Neural progenitor cell (in vitro differentiated cells): ENCODE measurements at regions not wholly inside any gene's neighbourhood (a gene's known extent, or its start where the extent isn't known, plus 50 kb on each side); places are given as distances from the start of the nearest gene placed in this dataset.

Experiments used
- DNase-seq: peaks from one replicate; pipeline ENCODE4 v3.0.0-alpha.2; 2016; ENCODE audit warnings: low spot score
- H2AFZ ChIP-seq: fragments of 200-600 bp; sonication (generic); replicated peaks from 2 replicates; pipeline ENCODE4 v1.6.1; 2016; ENCODE audit warnings: antibody characterized with exemption
- H3F3A ChIP-seq: fragments of 200-600 bp; sonication (generic); 2 replicates; pipeline ENCODE4 v1.6.1; 2016; ENCODE audit warnings: antibody characterized with exemption, low read depth
- H3K27ac ChIP-seq: fragments of 200-600 bp; sonication (generic); 2 replicates; pipeline ENCODE4 v1.5.1; 2016; ENCODE audit warnings: mild to moderate bottlenecking
- H3K27me3 ChIP-seq: fragments of 200-600 bp; sonication (generic); 2 replicates; pipeline ENCODE4 v1.6.1; 2016; ENCODE audit warnings: mild to moderate bottlenecking, moderate library complexity
- H3K36me3 ChIP-seq: fragments of 200-600 bp; sonication (generic); 2 replicates; pipeline ENCODE4 v1.5.1; 2016
- H3K4me1 ChIP-seq: fragments of 200-600 bp; sonication (generic); 2 replicates; pipeline ENCODE4 v1.6.1; 2016; ENCODE audit warnings: mixed run types
- H3K4me2 ChIP-seq: fragments of 200-600 bp; sonication (generic); 2 replicates; pipeline ENCODE4 v1.6.1; 2016
- H3K4me3 ChIP-seq: fragments of 200-600 bp; sonication (generic); 2 replicates; pipeline ENCODE4 v1.5.1; 2016
- H3K79me2 ChIP-seq: fragments of 200-600 bp; sonication (generic); 2 replicates; pipeline ENCODE4 v1.6.1; 2016; ENCODE audit warnings: low read depth
- H3K9ac ChIP-seq: fragments of 200-600 bp; sonication (generic); 2 replicates; pipeline ENCODE4 v1.6.1; 2016
- H3K9me3 ChIP-seq: fragments of 200-600 bp; sonication (generic); 2 replicates; pipeline ENCODE4 v1.5.1; 2016; ENCODE audit warnings: low read depth
- H4K20me1 ChIP-seq: fragments of 200-600 bp; sonication (generic); 2 replicates; pipeline ENCODE4 v1.6.1; 2016; ENCODE audit warnings: low read depth
- H3K27ac Mint-ChIP-seq: 3 replicates; pipeline ENCODE4 v1.8.0; 2021; ENCODE audit warnings: mixed read lengths
- H3K27me3 Mint-ChIP-seq: 2 replicates; pipeline ENCODE4 v1.8.0; 2022; ENCODE audit warnings: low read depth, mild to moderate bottlenecking, inconsistent platforms, moderate library complexity, mixed read lengths; ENCODE audit not compliant: insufficient read depth
- H3K36me3 Mint-ChIP-seq: 3 replicates; pipeline ENCODE4 v1.8.0; 2021; ENCODE audit warnings: mixed read lengths
- H3K4me1 Mint-ChIP-seq: 3 replicates; pipeline ENCODE4 v1.8.0; 2021; ENCODE audit warnings: mixed read lengths
- H3K4me3 Mint-ChIP-seq: 3 replicates; pipeline ENCODE4 v1.8.0; 2021; ENCODE audit warnings: mild to moderate bottlenecking, moderate library complexity, mixed read lengths
- H3K9me3 Mint-ChIP-seq: 3 replicates; pipeline ENCODE4 v1.8.0; 2020; ENCODE audit warnings: mixed read lengths
- CTCF ChIP-seq: fragments of 200-600 bp; sonication (generic); IDR thresholded peaks from 2 replicates; pipeline ENCODE4 v1.5.1; 2017; ENCODE audit warnings: antibody characterized with exemption, mild to moderate bottlenecking
- EZH2 ChIP-seq: fragments of 200-600 bp; sonication (generic); IDR thresholded peaks from 2 replicates; pipeline ENCODE4 v1.6.1; 2017; ENCODE audit warnings: antibody characterized with exemption, mild to moderate bottlenecking, moderate library complexity
- EZH2phosphoT487 ChIP-seq: fragments of 200-600 bp; sonication (generic); IDR thresholded peaks from 2 replicates; pipeline ENCODE4 v1.6.1; 2017; ENCODE audit warnings: antibody characterized with exemption

- H3F3A ChIP-seq = peaks cover 3% of the 10 kb centered on the region
- no peak overlapping the region for H2AFZ ChIP-seq
- no peaks in the 10 kb centered on the region for H3K27me3 ChIP-seq
- no peak for DNase-seq
- H3K4me1 ChIP-seq = peaks cover 8% of the 10 kb centered on the region
- no peak overlapping the region for H3K27ac ChIP-seq
- H4K20me1 ChIP-seq = no peaks in the 10 kb centered on the region
- Mint-ChIP-seq H3K36me3 (no peaks in the 10 kb centered on the region), H3K4me3 (no peak overlapping the region), H3K9me3 (peaks cover 7% of the 10 kb centered on the region), H3K27ac (peak overlapping the region; percentile 50), H3K4me1 (peaks cover 21% of the 10 kb centered on the region), H3K27me3 (peaks cover 2% of the 10 kb centered on the region)
- H3K79me2 ChIP-seq = no peaks in the 10 kb centered on the region
- no peak overlapping the region for H3K4me2 ChIP-seq
- no peak overlapping the region for H3K4me3 ChIP-seq
- H3K9me3 ChIP-seq = no peaks in the 10 kb centered on the region
- H3K36me3 ChIP-seq = no peaks in the 10 kb centered on the region
- TF ChIP-seq EZH2phosphoT487 (no peak), CTCF (no peak), EZH2 (no peak)
- no peak overlapping the region for H3K9ac ChIP-seq
These were observed 1127.3 kb upstream of the AUTS2 start for GRCh38 chr7:68470836-68471435.

- Histone ChIP-seq H3K4me3 (no peak overlapping the region), H2AFZ (no peak overlapping the region), H3K27me3 (no peaks in the 10 kb centered on the region), H3K79me2 (no peaks in the 10 kb centered on the region), H3F3A (peaks cover 10% of the 10 kb centered on the region), H3K9ac (no peak overlapping the region), H3K27ac (no peak overlapping the region), H3K36me3 (no peaks in the 10 kb centered on the region), H3K4me2 (no peak overlapping the region), H3K9me3 (no peaks in the 10 kb centered on the region), H3K4me1 (peaks cover 20% of the 10 kb centered on the region), H4K20me1 (no peaks in the 10 kb centered on the region)
- Mint-ChIP-seq H3K36me3 (no peaks in the 10 kb centered on the region), H3K4me1 (peaks cover 25% of the 10 kb centered on the region), H3K27me3 (peaks cover 5% of the 10 kb centered on the region), H3K9me3 (no peaks in the 10 kb centered on the region), H3K4me3 (no peak overlapping the region), H3K27ac (no peak overlapping the region)
- no peak for DNase-seq
- TF ChIP-seq CTCF (no peak), EZH2 (no peak), EZH2phosphoT487 (no peak)
These were observed 1125.6 kb upstream of the AUTS2 start for GRCh38 chr7:68472688-68473087.

GRCh38 chr7:68474661-68475216 lies 1123.5 kb upstream of the AUTS2 start:
- no peak overlapping the region for H3K4me3 Mint-ChIP-seq
- Histone ChIP-seq H3K4me2 (no peak overlapping the region), H3K9ac (no peak overlapping the region), H3K4me3 (no peak overlapping the region), H3K9me3 (no peaks in the 10 kb centered on the region), H3K79me2 (no peaks in the 10 kb centered on the region), H4K20me1 (no peaks in the 10 kb centered on the region), H3K27ac (no peak overlapping the region), H3K36me3 (no peaks in the 10 kb centered on the region), H3F3A (peaks cover 10% of the 10 kb centered on the region), H3K27me3 (no peaks in the 10 kb centered on the region), H2AFZ (no peak overlapping the region), H3K4me1 (peaks cover 20% of the 10 kb centered on the region)
- no peaks in the 10 kb centered on the region for H3K9me3 Mint-ChIP-seq
- H3K4me1 Mint-ChIP-seq = peaks cover 25% of the 10 kb centered on the region
- no peaks in the 10 kb centered on the region for H3K36me3 Mint-ChIP-seq
- TF ChIP-seq EZH2 (no peak), EZH2phosphoT487 (no peak), CTCF (no peak)
- no peak for DNase-seq
- no peak overlapping the region for H3K27ac Mint-ChIP-seq
- H3K27me3 Mint-ChIP-seq = peaks cover 5% of the 10 kb centered on the region
